Stimulated activated CD4-positive, alpha-beta T cell treated with anti-CD3 and anti-CD28 coated beads, Interleukin-2, amount 100 ng/mL, for 48 hours (primary cell): ENCODE measurements at regions not wholly inside any gene's neighbourhood (a gene's known extent, or its start where the extent isn't known, plus 50 kb on each side); places are given as distances from the start of the nearest gene placed in this dataset.
A peak's percentile ranks its signal among the peaks of the same experiment; 100 is the strongest.

Experiments used
- DNase-seq, 2 donors: peaks; one replicate each; pipeline ENCODE4 v3.0.0-alpha.2; 2020

DNA sequence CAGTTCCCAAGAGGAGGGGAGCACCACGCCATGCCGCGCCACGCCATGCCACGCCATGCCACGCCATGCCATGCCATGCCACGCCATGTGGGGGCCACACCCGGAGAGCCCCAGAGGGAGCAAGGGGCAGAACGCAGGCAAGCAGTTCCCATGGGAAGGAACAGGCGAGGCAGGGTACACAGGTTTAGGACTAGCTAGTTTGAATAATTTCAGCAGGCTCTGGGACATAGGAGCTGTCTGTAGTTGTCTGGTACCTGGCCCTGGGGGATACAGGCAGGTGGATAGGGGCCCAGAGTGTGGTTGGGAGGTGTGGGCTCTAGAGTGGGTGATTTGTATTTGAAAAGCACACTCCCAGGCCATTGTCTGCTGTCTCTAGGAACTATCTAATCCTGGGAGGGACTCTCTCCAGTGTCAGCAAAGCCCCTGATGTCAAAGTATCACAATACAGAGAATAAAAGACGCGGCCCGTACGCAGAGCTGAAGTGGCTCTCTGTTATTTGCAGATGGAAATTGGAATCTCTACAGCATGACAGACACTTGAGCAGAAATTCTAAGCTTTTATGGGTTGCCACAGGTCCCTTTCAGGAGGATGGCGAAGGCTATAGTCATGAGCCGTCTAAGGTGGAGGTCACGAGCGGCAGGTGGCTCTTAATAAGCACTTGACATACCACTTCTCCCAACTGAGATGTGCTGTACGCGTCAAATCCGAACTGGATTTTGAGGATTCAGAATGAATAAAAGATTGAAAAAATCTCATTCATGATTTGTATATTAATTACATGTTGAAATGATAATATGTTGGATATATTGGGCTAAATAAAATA, 220.8 kb upstream of the TNRC6C start:
- DNase-seq = no peak

DNA sequence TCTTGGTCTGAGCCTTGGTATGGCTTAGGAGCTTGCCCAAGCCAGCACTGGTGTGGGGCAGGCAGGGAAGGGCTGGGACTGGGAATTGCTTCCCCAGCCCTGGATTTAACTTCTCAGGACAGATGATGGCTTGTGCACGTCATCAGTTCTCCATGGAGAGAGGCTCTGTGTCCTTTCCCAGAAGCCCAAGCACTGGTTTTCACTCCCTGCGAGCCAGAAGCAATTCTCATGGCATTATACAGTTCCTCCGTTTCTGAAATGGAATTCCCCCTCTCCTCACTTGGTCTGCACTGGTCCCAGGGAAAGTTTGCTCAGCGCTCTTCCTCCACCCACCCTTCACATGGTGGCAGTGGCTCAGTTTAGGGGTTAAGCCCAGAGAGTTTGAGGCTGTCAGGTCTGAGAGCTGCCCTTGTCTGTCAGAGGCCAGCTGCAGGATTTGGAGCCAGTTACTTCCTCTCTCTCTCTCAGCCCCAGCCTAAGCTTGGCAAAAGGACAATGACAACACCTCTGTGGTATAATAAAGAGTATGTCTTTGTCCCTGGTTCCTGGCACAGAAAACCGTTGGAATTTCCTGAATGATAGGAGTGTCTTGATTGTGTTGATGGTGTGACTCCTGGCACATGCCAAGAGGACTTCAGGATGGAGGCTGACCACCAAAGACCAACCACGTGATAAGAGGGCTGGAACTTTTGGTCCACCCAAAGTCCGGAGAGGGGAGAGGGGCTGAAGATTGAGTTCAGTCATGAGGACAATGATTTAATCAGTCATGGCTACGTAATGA, 219.6 kb upstream of the TNRC6C start:
- DNase-seq = no peak

DNA sequence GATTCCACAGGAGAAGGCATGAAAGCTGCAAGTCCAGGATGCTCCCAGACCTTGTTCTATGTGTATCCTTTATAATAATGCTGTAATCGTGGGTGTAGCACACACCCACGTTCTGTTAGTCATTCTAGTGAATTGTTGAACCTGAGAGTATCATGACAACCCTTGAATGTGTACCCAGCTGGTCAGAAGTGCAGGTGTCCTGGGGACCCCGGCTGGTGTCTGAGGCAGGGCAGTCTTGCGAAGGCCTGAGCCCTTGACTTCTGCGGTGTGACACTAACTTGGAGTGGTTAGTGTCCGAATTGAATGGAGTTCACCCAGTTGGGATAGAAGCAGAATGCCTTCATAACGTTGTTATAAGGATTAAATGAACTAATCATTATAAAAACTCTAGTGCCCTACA, 218.0 kb upstream of the TNRC6C start:
- DNase-seq = no peak

DNA sequence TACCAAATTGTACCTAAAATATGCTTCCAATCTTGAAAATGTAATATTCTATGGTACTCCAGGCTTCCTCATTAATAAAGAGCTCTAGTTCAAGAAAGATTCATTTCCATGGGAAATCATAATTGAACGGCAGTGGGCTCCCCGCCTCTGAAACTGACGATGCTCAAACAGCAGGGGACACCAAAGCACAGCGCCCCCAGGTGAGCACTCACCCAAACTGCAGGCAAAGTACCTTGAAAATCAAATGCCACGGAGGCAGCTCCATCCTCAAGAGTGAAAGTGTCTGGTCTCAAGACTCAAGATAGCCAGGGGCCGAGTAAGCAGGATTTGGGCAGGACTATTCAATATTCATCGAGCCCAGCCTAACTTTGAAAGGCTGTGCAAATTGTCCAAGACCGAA, 217.4 kb upstream of the TNRC6C start:
- DNase-seq = peak; percentile 34 to 39

DNA sequence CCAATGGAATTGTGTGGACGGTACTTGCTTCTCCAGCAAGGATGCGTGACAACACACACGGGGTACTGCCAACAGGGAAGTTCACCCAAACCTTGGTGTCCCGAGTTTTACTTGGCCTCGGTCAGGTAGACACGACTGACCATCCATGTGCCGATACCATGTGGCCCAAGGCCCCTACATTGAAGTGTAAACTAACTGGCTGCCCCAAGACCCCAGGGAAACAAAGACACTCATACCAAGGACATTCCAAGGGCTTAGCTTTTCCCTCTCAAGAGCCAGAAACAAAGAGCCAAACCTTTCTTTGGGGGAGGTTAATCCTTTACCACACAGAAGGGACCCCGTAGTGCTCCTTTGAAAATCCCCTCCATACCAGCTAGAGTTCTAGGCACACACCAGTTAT, 215.9 kb upstream of the TNRC6C start:
- no peak for DNase-seq

GRCh38 chr17:77744066-77744988, 214.2 kb upstream of the TNRC6C start:
- no peak for DNase-seq

DNA sequence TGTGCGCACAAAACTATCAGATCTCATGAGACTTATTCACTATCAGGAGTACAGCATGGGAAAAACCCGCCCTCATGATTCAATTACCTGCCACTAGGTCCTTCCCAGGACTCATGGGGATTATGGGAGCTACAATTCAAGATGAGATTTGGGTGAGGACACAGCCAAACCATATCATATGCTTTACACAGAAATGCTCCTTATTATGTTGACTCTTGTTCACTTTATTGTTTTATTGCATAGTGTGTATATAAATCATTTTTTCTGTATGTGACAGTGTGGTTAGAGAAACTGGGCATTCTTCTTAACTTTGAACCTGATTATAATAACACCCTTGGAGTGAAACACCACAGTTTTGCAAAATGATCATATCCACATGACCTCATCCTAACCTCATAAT, 212.8 kb upstream of the TNRC6C start:
- no peak for DNase-seq

DNA sequence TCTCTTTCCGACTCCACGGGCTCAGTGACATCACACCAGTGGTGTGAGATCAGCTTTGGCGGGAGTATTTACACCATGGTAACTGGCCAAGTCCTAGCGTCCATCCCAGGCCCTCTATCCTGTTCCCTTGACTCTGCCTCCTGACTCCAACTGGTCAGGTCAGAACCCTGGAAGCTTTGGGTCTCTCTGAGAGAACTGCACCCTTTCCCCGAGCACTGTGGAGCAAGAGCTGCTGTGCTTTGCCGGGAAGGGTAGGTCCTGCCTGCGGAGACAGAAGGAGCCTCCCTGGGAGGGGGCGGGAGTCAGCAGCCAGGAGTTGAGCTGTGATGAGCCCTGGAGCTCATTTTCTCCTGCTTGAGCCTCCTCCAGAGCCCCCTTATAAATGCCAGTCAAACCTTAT, 212.1 kb upstream of the TNRC6C start:
- no peak for DNase-seq

DNA sequence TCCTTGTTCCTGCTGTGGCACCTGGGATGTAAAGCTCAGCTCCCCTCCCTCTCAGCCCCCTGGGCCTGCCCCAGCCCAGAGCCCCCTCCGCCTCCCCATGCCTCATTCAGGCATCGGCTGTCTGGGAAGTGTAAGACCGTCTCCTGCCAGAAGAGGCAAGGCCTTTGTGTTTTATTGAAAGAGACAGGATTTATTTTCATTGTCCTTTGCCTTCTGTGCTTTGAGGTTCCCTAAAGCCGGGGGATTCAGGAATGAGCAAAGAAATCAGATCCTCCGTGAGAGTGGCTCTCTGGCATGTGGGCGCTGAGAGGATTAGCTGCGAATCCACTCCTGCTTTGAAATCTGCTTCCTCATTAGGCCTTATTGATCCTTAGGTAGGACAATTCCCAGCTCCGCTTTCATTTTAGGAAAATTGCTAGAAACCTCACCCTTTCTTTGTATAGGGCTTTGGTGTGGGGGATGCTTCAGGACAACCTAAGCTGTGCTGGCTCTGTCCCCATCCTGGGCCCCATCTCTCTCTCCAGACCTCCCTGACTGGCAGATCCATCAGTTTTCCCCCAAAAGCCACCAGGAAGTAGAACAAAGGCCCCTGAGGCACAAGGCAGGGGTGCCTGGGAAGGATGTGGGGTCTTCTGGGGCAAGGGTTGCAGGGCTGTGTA, 211.5 kb upstream of the TNRC6C start:
- DNase-seq = no peak

DNA sequence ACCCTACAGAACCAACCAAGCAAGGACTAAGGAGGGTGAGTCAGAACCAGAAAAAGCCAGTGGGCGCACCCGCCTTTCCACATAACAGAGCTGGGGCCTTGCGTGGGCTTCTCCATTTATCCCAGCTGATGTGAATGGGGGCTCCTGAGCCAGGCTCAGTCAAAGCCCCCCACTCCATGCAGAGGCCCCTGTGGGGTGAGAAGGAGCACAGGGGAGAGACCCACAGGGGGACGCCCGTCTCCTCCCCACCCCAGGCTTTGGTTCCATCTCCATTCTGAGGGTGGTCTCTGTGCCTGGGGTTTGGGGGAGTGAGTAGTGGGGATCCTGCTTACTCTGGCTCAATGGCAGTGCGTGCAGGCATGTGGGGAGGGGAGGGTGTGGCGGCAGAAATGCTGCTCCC, 210.1 kb upstream of the TNRC6C start:
- DNase-seq = no peak

DNA sequence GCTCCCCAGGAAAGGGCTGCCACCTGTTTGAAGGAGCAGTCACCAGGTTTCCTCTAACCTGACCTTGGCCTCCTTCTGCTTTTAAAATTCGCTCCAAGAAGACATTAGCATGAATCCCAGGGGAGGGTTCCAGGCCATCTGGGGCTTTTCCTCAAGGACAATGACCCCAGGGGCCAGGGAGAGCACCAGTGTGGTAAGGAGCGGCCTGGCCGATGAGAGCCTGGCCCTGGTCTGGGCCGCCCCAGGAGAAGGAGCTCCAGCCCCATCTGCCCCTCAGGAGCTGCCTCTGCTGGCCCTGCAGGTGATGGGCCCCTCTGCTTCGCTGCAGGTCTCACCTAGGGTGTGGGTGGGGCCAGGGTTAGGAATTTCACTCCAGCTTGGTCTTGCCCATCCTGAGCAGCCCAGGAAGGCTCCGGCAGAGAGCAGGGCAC, 209.2 kb upstream of the TNRC6C start:
- no peak for DNase-seq

- DNase-seq = no peak
These were observed 208.5 kb upstream of the TNRC6C start for GRCh38 chr17:77749989-77750388.

- no peak for DNase-seq
These were observed 208.0 kb upstream of the TNRC6C start for GRCh38 chr17:77750427-77751043.

DNA sequence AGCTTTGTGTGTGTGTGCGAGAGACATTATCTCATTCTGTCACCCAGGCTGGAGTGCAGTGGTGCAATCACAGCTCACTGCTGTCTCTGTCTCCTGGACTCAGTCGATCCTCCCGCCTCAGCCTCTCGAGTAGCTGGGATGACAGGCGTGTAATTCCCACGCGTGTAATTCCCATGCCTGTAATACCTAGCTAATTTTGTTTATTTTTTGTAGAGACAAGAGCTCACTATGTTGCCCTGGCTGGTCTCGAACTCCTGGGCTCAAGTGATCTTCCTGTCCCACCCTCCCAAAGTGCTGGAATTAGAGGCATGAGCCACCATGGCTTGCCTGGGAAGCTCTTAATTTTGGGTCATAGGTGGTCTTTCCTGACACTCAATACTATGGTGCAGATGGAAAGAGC, 205.3 kb upstream of the TNRC6C start:
- DNase-seq = no peak

GRCh38 chr17:77753691-77754245, 204.7 kb upstream of the TNRC6C start:
- no peak for DNase-seq

DNA sequence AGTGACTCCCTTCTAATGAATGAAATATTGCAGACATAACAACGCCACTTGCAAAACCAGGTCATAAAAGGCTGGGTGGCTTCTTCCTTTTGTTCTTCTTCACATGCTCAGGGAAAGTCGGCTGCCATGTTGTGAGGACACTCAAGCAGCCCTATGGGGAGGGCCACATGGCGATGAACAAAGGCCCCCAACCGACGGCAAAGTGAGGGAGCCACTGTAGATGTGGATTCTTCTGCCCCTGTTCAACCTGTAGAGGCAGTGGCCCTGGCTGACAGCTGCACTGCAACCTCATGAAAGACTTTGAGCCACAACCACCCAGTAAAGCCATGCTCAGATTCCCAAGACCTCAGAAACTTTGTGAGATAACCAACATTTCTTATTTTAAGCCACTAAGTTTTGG, 203.5 kb upstream of the TNRC6C start:
- no peak for DNase-seq

DNA sequence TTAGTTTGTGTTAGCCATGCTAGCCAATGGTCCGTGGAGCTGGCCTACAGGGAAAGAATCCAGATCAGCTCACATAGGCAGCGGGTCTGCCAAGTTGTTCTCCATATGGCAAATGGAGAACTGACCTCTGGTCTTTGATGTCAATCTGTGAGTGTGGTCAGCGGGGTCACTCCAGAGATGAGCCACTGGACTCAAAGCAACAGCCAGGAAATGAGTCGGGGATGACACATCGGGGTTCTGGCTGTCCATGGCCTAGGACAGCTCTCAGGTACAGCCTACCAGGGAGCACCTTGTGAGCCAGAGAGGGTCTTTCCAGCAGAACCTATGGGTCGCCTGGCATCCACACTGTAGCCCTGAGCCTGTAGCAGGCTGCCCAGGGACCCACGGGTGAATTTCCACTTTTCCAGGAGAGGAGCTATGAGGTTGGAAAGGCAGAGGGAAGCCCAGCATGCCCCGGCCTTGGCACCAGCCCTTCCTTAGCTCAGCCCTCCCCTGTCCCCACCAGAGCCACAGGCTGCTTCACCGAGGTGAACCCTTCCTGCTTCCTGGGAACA, 203.0 kb upstream of the TNRC6C start:
- DNase-seq = no peak

- no peak for DNase-seq
These were observed 202.5 kb upstream of the TNRC6C start for GRCh38 chr17:77756028-77756427.

GRCh38 chr17:77756846-77757560, 201.5 kb upstream of the TNRC6C start:
- no peak for DNase-seq

GRCh38 chr17:77757561-77757898, 201.0 kb upstream of the TNRC6C start:
- no peak for DNase-seq

DNA sequence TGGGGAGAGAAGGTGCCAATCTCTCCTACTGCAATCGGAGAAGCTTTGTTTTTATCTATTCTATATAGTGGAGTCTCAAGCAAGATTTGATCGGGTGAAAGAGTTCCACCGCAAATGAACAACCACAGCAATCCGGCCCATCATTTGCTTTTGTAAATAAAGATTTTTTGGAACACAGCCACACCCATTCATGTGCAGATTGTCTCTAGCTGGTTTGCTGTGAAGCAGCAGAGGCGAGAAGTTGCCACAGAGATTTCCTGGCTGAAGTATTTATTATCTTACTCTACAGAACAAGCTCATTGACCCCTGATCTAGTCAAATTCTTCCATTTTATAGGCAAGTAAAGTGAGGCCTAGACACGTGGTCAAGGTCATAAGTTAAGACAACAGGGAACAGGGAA, 195.5 kb upstream of the TNRC6C start:
- no peak for DNase-seq
